ENCODE measurements at regions not wholly inside any gene's neighbourhood (a gene's known extent, or its start where the extent isn't known, plus 50 kb on each side); places are given as distances from the start of the nearest gene placed in this dataset.
A peak's percentile ranks its signal among the peaks of the same experiment; 100 is the strongest.

- TF ChIP-seq POLR2AphosphoS5 (IDR thresholded peaks at IDR 0.05; ENCODE audit: low read depth, low read length) (no peak), FOXP2 (optimal IDR thresholded peaks at IDR 0.05; ENCODE audit: borderline replicate concordance, extremely low read depth, extremely low read length, insufficient read depth) (peak; percentile 98)
These were observed 73.4 kb upstream of the KCNMA1 start for GRCh38 chr10:77710759-77711682.

- TF ChIP-seq POLR2AphosphoS5 (IDR thresholded peaks at IDR 0.05; ENCODE audit: low read depth, low read length) (no peak), REST (IDR thresholded peaks at IDR 0.05; ENCODE audit: insufficient read depth in 1 of 2, low read depth in 2 of 2, low read length in 2 of 2) (no peak), SIN3A (IDR thresholded peaks at IDR 0.05; ENCODE audit: borderline replicate concordance, insufficient read depth, low read length) (no peak), FOXP2 (optimal IDR thresholded peaks at IDR 0.05; ENCODE audit: borderline replicate concordance, extremely low read depth, extremely low read length, insufficient read depth) (no peak), TAF1 (IDR thresholded peaks at IDR 0.05; ENCODE audit: borderline replicate concordance, insufficient read depth, low read length) (no peak)
These were observed 72.5 kb upstream of the KCNMA1 start for GRCh38 chr10:77710081-77710551.

- TF ChIP-seq SIN3A (IDR thresholded peaks at IDR 0.05; ENCODE audit: borderline replicate concordance, insufficient read depth, low read length) (no peak), POLR2AphosphoS5 (IDR thresholded peaks at IDR 0.05; ENCODE audit: low read depth, low read length) (no peak), TAF1 (IDR thresholded peaks at IDR 0.05; ENCODE audit: borderline replicate concordance, insufficient read depth, low read length) (no peak), FOXP2 (optimal IDR thresholded peaks at IDR 0.05; ENCODE audit: borderline replicate concordance, extremely low read depth, extremely low read length, insufficient read depth) (no peak), REST (IDR thresholded peaks at IDR 0.05; ENCODE audit: insufficient read depth in 1 of 2, low read depth in 2 of 2, low read length in 2 of 2) (no peak)
These were observed 70.0 kb upstream of the KCNMA1 start for GRCh38 chr10:77707570-77707969.

GRCh38 chr10:77702166-77702565 lies 64.6 kb upstream of the KCNMA1 start:
- TF ChIP-seq SIN3A (IDR thresholded peaks at IDR 0.05; ENCODE audit: borderline replicate concordance, insufficient read depth, low read length): no peak
- TF ChIP-seq FOXP2 (optimal IDR thresholded peaks at IDR 0.05; ENCODE audit: borderline replicate concordance, extremely low read depth, extremely low read length, insufficient read depth): no peak
- TF ChIP-seq TAF1 (IDR thresholded peaks at IDR 0.05; ENCODE audit: borderline replicate concordance, insufficient read depth, low read length): no peak
- TF ChIP-seq REST (IDR thresholded peaks at IDR 0.05; ENCODE audit: insufficient read depth in 1 of 2, low read depth in 2 of 2, low read length in 2 of 2): no peak
- no peak for TF ChIP-seq POLR2AphosphoS5 (IDR thresholded peaks at IDR 0.05; ENCODE audit: low read depth, low read length)

GRCh38 chr10:77700086-77700485 lies 62.5 kb upstream of the KCNMA1 start:
- no peak for TF ChIP-seq REST (IDR thresholded peaks at IDR 0.05; ENCODE audit: insufficient read depth in 1 of 2, low read depth in 2 of 2, low read length in 2 of 2)
- TF ChIP-seq POLR2AphosphoS5 (IDR thresholded peaks at IDR 0.05; ENCODE audit: low read depth, low read length): no peak
- TF ChIP-seq TAF1 (IDR thresholded peaks at IDR 0.05; ENCODE audit: borderline replicate concordance, insufficient read depth, low read length): no peak
- TF ChIP-seq SIN3A (IDR thresholded peaks at IDR 0.05; ENCODE audit: borderline replicate concordance, insufficient read depth, low read length): no peak
- TF ChIP-seq FOXP2 (optimal IDR thresholded peaks at IDR 0.05; ENCODE audit: borderline replicate concordance, extremely low read depth, extremely low read length, insufficient read depth): no peak
